ENCODE measurements at regions not wholly inside any gene's neighbourhood (a gene's known extent, or its start where the extent isn't known, plus 50 kb on each side); places are given as distances from the start of the nearest gene placed in this dataset.

- no peak for TF ChIP-seq CTCF (conservative IDR thresholded peaks at IDR 0.05 in 1 of 2, IDR thresholded peaks at IDR 0.05 in 1 of 2; ENCODE audit: extremely low read depth in 1 of 2, insufficient read depth in 1 of 2, low read depth in 1 of 2, low read length in 2 of 2)
- no peak for TF ChIP-seq EZH2 (IDR thresholded peaks at IDR 0.05; ENCODE audit: borderline replicate concordance, low read length)
Observed at GRCh38 chr21:21734088-21734487, 735.9 kb downstream of the NCAM2 start.

Data from mammary epithelial cell (primary cell).